GM10266 (cell line): ENCODE measurements at regions not wholly inside any gene's neighbourhood (a gene's known extent, or its start where the extent isn't known, plus 50 kb on each side); places are given as distances from the start of the nearest gene placed in this dataset.
"Not testable (repeated sequence)": the region's sequence is repeated elsewhere in the genome, so short reads cannot be mapped to it uniquely, and the experiment has no call there.

Experiments
- DNase-seq: peaks from one replicate; pipeline ENCODE4 v3.0.0; 2012; ENCODE audit errors: extremely low spot score
- CTCF ChIP-seq: IDR thresholded peaks from 2 replicates; pipeline ENCODE4 v1.5.1; 2012; ENCODE audit warnings: mild to moderate bottlenecking, low read depth; ENCODE audit not compliant: control insufficient read depth, insufficient read depth; ENCODE audit errors: missing control alignments

GRCh38 chr6:88403486-88403885 is 237.3 kb upstream of the CNR1 start:
- TF ChIP-seq CTCF, result no peak
- DNase-seq, result no peak

DNA sequence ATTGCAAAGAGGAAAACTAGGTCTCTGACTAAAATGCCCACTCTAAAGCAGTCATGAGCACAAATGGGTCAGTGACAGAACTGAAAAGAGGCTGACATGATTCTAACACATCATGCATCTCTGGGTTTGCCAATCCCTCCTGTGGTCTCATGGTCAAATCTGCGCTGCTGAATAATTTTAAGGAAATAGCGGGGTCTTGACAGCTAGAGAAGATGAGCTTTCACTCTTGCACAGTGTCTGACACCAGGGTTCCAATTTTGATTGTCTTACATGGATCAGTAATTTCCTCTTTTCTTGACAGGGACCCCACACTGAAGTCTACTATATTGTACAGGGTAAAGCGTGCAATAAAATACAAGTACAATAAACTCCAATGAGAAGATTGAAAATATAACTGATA is 236.8 kb upstream of the CNR1 start:
- DNase-seq, result no peak
- no peak for TF ChIP-seq CTCF

- not testable (repeated sequence) for DNase-seq
Measured at GRCh38 chr6:88390998-88391397, 224.9 kb upstream of the CNR1 start.

DNA sequence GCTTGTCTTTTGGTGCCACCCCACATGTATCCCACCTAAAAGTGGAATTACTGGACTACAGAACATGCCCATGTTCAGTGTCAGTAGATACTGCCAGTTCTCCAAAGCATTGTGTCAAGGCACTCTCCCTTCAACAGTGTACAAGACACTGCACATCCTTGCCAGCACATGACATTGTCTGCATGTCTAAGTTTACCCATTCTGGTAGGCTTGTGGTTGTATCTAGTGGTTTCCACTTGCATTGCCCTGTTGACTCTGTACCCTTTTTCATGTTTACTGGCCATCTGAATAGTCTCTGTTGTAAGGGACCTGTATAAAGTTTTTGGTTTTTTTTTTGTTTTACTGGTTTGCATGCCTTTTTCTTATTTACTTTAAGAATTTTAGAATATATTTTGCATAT is 222.4 kb upstream of the CNR1 start:
- TF ChIP-seq CTCF, result no peak
- no peak for DNase-seq

DNA sequence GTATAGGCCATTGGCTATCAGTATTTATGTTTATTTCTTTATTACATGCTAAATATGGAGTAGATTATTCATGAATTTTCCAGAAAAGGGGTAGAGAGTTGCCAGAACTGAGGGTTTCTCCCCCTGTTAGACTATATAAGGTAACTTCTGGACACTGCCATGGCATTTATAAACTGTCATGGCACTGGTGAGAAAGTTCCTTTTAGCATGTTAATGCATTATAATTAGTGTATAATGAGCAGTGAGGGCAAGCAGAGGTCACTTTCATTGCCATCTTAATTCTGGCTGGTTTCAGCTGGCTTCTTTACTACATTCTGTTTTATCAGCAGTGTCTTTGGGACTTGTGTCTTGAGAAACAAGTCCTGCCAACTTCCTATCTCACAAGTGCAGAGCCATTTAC is 220.0 kb upstream of the CNR1 start:
- DNase-seq, result no peak
- TF ChIP-seq CTCF, result no peak

- TF ChIP-seq CTCF, result no peak
- no peak for DNase-seq
Measured at GRCh38 chr6:88383183-88383582, 217.0 kb upstream of the CNR1 start.

GRCh38 chr6:88381289-88381642 is 215.1 kb upstream of the CNR1 start:
- TF ChIP-seq CTCF, result no peak
- no peak for DNase-seq

DNA sequence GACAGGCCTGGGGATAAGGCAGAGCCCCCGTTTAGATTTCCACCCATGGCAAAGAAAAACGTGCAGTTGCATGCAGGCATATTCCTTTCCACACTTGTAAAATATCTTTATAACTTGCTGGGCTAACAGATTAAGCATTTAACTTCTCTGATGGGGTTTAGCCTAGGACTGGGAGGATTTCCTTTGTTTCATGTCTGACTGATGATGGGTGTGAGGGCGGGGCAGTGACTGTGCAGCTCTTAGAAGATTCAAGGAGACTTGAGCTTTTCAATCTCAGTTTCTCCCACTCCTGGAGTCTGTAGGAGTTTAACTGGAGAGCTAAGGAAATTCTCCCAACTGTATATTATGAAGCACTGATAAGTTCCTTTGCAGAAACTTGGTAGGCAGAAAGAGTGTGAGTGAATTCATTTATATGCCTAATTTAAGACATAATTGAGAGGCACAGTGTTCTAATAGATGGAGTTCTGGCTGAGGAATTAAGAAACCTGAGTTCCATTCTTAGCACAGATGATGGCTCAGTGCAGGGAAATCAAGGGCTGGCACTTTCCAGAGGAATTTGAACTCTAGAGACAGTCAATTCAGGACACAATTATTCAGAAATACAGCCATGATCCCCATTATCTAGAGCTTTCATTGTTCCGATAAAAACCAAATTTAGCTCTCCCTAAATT is 214.6 kb upstream of the CNR1 start:
- no peak for DNase-seq
- no peak for TF ChIP-seq CTCF
